ENCODE measurements at regions not wholly inside any gene's neighbourhood (a gene's known extent, or its start where the extent isn't known, plus 50 kb on each side); places are given as distances from the start of the nearest gene placed in this dataset.

GRCh38 chr7:26497801-26498596 is 206.3 kb downstream of the SNX10 start:
- TF ChIP-seq POLR2A (IDR thresholded peaks at IDR 0.05): no peak
- no peak for TF ChIP-seq CTCF (IDR thresholded peaks at IDR 0.05)

Data from prostate gland (tissue), 2 donors.